HG03064 (cell line): ENCODE measurements at regions not wholly inside any gene's neighbourhood (a gene's known extent, or its start where the extent isn't known, plus 50 kb on each side); places are given as distances from the start of the nearest gene placed in this dataset.
"Not testable (repeated sequence)": the region's sequence is repeated elsewhere in the genome, so short reads cannot be mapped to it uniquely, and the experiment has no call there.

Source experiments
- ATAC-seq: cut with Tn5 transposase; IDR thresholded peaks from one replicate; pipeline ENCODE4 v1.9.1; 2021; ENCODE audit warnings: low read depth; ENCODE audit not compliant: unreplicated experiment

GRCh38 chr12:67107235-67107634, 161.9 kb upstream of the CAND1 start:
- ATAC-seq, result no peak

GRCh38 chr12:67107751-67108269, 161.3 kb upstream of the CAND1 start:
- no peak for ATAC-seq

GRCh38 chr12:67110345-67110744, 158.8 kb upstream of the CAND1 start:
- not testable (repeated sequence) for ATAC-seq

- no peak for ATAC-seq
Observed at GRCh38 chr12:67111182-67111581, 158.0 kb upstream of the CAND1 start.

- no peak for ATAC-seq
Observed at GRCh38 chr12:67112586-67112985, 156.6 kb upstream of the CAND1 start.

GRCh38 chr12:67116134-67116533, 153.0 kb upstream of the CAND1 start:
- ATAC-seq, result no peak

GRCh38 chr12:67122584-67122983, 146.6 kb upstream of the CAND1 start:
- no peak for ATAC-seq

- ATAC-seq, result no peak
Observed at GRCh38 chr12:67137256-67137655, 131.9 kb upstream of the CAND1 start.

GRCh38 chr12:67141296-67142018, 127.7 kb upstream of the CAND1 start:
- no peak for ATAC-seq

GRCh38 chr12:67145692-67146091, 123.5 kb upstream of the CAND1 start:
- no peak for ATAC-seq

GRCh38 chr12:67147030-67147429, 122.1 kb upstream of the CAND1 start:
- ATAC-seq, result no peak

- no peak for ATAC-seq
Observed at GRCh38 chr12:67147447-67147846, 121.7 kb upstream of the CAND1 start.

GRCh38 chr12:67148265-67148664, 120.9 kb upstream of the CAND1 start:
- ATAC-seq, result no peak

GRCh38 chr12:67151886-67152285, 117.3 kb upstream of the CAND1 start:
- ATAC-seq, result no peak

- no peak for ATAC-seq
Observed at GRCh38 chr12:67152451-67152850, 116.7 kb upstream of the CAND1 start.

GRCh38 chr12:67154901-67155300, 114.3 kb upstream of the CAND1 start:
- ATAC-seq, result no peak

- ATAC-seq, result no peak
Observed at GRCh38 chr12:67155863-67156262, 113.3 kb upstream of the CAND1 start.

GRCh38 chr12:67161322-67161918, 107.7 kb upstream of the CAND1 start:
- ATAC-seq, result no peak

GRCh38 chr12:67173258-67173657, 95.9 kb upstream of the CAND1 start:
- no peak for ATAC-seq

- no peak for ATAC-seq
Observed at GRCh38 chr12:67182551-67182950, 86.6 kb upstream of the CAND1 start.

GRCh38 chr12:67193704-67194103, 75.5 kb upstream of the CAND1 start:
- no peak for ATAC-seq

GRCh38 chr12:67200386-67200785, 68.8 kb upstream of the CAND1 start:
- ATAC-seq, result no peak
